Islet of Langerhans (tissue), 1 donor: ENCODE measurements at regions not wholly inside any gene's neighbourhood (a gene's known extent, or its start where the extent isn't known, plus 50 kb on each side); places are given as distances from the start of the nearest gene placed in this dataset.
"Not testable (repeated sequence)": the region's sequence is repeated elsewhere in the genome, so short reads cannot be mapped to it uniquely, and the experiment has no call there.

Experiments used
- FAIRE-seq: peaks from one replicate; lab custom pipeline; 2011; peaks lifted over from hg19 to GRCh38; lab: Jason Lieb, UNC

DNA sequence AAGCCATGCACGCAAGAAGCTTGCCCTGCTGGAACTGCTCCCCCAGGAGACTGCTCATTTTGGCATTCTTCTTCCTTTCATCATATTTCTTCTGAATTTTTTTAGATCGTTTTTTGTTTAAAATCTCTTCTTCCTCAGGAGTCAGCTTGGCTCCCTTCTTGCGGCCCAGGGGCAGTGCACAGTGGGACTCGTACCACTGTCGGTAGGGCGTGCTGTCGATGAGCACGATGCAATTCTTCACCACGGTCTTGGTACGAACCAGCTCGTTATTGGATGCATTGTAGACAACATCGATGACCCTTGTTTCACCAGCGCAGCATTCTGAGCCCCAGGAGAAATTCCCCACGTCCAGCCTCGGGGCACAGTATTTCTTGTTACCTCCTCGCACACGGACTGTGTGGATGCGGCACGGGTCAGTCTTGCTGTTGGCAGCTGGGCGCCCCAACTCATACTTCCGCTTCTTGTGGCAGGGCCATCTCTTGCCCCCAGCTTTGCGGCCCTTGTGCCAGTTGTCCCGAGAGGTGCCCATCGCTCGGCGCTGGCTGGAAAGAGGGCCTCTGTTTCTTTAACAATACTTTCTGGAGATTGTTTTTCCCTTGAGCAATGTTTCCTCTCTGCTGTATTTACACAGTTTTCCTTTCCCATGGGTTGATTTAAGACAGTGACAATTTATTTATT lies 452.4 kb downstream of the TMEM121 start:
- no peak for FAIRE-seq

DNA sequence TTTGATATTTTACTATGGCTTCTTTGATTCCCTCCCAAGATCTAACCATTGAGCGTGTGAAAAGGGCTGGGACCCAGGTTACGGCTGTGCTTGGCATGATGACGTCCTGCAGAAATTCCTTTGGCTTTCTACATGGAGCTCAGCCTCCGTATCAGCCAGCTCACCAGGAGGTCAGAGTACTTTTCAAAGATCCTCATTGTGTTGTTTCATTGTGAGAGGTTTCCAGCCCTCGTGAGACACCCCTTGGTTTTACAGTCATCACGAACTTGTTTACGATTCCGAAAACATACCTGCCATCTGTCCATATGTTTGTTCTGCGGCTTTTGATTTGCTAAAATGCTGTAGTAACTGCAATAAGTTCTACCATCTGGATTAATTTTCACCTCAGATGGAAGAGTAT lies 453.1 kb downstream of the TMEM121 start:
- FAIRE-seq = no peak

GRCh38 chr14:105980224-105980623 lies 453.8 kb downstream of the TMEM121 start:
- no peak for FAIRE-seq

DNA sequence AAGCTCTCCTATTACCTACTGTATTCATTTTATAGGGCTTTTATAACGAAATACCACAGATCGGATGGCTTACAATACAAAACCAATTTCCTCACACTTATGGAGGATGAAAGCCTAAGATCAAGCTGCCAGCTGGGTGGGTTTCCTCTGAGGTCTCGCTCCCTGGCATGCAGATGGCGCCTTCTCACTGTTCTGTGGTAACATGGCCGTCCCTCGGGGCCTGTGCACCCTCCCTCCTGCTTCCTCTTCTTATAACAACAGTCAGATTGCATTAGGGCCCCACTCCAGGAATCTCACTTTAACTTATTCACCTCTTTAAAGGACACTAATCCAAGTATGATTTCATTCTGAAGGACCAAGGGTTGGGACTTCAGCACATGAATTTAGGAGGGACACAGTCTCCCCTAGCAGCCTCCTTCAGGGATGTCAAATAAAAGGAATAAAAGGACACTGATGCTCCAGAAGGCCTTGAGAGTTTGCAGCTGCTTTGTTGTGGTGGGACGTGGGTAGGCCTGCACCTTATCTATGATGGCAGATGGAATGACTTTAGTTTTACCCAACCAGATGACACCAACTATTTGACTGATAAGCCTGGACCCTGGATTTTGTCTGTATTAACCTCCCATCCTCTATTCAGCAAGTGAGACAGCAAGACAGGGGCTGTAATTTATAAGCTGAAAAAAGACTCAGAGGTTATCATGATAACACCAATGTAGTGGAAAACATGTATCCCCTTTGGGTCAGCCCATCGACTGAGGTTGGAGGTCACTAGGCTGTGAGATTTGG lies 455.3 kb downstream of the TMEM121 start:
- FAIRE-seq = not testable (repeated sequence)

GRCh38 chr14:105982664-105983063 lies 456.3 kb downstream of the TMEM121 start:
- FAIRE-seq = no peak

GRCh38 chr14:105986894-105987284 lies 460.5 kb downstream of the TMEM121 start:
- FAIRE-seq = no peak

- no peak for FAIRE-seq
Measured at GRCh38 chr14:105987563-105987962, 461.2 kb downstream of the TMEM121 start.

- no peak for FAIRE-seq
Measured at GRCh38 chr14:105989566-105990302, 463.4 kb downstream of the TMEM121 start.

DNA sequence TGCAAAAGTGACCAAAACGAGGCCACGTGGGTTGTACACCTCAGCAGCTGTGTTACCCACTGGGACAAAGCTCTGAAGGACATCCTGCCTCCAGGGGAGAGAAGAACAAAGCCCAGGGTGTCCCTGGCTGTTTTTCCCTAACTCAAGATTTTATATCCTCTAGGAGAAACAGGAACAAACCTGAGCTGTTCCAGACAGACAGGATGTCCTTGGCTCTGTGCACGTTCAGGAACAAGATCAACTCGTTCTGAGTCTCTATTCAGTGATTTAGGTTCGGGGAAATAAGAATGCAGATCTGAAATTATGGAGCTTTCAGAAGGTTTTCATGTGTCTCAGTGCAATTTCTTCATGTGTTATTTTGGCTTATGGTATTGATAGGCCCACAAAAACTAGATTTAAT lies 465.3 kb downstream of the TMEM121 start:
- not testable (repeated sequence) for FAIRE-seq

DNA sequence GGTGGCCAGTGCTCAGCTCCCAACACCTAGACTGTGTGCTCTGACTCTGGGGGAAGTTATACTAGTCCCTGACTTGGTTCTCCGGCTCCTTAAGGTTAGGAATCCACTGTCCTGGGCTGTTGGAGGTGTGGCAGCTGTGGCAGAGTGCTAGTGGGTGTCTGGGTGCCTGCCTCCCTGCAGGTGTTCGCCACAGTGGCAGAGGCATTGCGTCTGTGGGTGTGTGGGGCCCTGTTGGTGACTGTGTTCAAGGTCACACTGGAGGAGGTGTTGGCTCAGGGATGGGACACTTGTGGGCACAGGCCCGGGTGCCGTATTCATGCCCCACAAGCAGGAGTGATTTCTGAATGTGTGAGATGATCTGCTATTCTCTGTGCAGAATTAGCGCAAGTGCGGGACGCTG lies 467.4 kb downstream of the TMEM121 start:
- no peak for FAIRE-seq

- not testable (repeated sequence) for FAIRE-seq
Measured at GRCh38 chr14:105995011-105995710, 468.8 kb downstream of the TMEM121 start.

GRCh38 chr14:105998597-105998996 lies 472.2 kb downstream of the TMEM121 start:
- not testable (repeated sequence) for FAIRE-seq

DNA sequence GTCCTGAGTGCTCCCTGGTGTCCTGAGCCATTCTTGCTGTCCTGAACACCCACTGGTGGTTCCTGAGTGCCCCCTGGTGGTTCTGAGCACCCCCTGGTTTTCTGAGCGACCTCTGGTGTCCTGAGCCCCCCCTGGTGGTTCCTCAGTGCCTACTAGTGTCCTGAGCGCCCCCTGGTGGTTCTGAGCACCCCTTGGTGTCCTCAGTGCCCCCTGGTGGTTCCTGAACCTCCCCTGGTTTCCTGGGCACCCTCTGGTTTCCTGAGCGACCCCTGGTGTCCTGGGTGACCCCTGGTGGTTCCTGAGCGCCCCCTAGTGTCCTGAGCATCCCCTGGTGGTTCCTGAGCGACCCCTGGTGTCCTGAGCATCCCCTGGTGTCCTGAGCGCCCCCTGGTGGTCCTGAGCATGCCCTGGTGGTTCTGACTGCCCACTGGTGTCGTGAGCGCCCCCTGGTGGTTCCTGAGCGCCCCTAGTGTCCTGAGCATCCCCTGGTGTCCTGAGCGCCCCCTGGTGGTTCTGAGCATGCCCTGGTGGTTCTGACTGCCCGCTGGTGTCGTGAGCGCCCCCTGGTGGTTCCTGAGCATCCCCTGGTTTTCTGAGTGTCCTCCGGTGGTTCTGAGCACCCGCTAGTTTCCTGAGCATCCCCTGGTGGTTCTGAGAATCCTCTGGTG lies 473.1 kb downstream of the TMEM121 start:
- no peak for FAIRE-seq

DNA sequence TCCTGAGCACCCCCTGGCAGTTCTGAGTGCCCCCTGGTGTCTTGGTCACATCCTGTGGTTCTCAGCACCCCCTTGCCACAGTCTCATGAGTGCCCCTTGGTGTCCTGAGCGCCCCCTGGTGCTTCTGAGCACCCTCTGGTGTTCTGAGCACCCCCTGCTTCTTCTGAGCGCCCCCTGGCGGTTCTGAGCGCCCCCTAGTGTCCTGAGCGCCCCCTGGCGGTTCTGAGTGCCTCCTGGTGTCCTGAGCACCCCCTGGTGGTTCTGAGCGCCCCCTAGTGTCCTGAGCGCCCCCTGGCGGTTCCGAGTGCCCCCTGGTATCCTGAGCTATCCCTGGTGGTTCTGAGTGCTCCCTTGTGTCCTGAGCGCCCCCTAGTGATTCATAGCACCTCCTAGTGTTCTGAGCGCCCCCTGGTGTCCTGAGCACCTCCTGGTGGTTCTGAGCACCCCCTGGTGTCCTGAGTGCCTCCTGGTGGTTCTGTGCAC lies 473.7 kb downstream of the TMEM121 start:
- FAIRE-seq = not testable (repeated sequence)

GRCh38 chr14:106001277-106001676 lies 474.9 kb downstream of the TMEM121 start:
- not testable (repeated sequence) for FAIRE-seq

GRCh38 chr14:106003351-106003750 lies 477.0 kb downstream of the TMEM121 start:
- FAIRE-seq = no peak

GRCh38 chr14:106004937-106005795 lies 478.8 kb downstream of the TMEM121 start:
- FAIRE-seq = not testable (repeated sequence)

DNA sequence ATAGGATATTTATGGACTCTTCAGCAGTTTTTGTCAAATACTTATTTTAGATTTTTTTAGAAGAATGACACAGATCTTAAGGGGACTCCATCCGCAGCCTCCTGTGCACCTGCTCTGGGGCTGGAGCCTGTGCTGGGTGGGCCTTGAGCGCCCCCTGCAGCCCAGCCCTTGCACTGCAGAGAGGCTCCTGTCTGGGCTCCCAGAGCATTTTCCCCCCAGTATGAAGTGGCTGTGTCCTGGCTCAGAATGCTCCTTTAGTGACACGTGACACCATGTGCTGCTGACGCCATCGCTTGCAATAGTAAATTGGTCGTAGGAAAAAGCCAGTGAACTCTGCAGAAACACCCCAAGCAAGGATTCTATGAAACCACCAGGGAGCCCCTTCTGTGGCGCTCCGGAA lies 479.7 kb downstream of the TMEM121 start:
- not testable (repeated sequence) for FAIRE-seq

DNA sequence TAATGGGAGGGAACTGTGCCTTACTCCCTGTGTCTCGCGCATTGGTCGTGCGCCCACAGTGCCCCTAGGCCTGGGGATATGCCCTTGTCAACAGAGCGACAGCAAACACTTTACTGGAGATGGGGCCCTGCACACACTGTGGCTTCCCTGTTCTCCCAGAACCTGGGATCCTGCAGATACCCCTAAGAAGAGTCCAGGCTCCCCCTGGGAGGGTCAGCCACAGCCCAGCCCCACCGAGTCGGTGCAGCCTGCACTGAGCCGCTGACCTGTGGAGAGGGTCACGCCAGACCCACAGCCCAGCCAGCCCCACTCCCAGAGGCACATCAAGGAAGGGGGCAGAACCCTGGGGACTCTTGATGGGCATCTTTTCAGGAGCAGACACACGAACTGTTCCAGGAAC lies 480.3 kb downstream of the TMEM121 start:
- not testable (repeated sequence) for FAIRE-seq

DNA sequence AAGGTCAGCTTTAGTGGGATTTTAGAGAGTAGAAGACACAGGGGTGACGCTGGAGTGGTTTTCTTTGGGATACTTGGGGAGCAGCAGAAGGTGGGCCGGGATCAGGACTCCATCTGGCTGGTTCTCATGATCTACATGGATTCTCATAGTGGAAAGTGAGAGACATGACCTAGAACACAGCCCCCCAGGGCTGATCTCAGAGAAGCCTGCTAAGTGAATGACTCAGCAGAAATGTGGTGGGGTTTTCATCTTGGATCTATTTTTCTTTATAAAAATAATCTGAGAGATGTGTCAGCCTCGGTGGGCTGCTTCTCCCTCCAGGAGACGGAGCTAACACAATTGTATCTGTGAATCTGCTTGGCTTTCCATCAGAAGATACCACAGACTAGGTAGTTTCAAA lies 484.4 kb downstream of the TMEM121 start:
- no peak for FAIRE-seq
